ENCODE measurements at regions not wholly inside any gene's neighbourhood (a gene's known extent, or its start where the extent isn't known, plus 50 kb on each side); places are given as distances from the start of the nearest gene placed in this dataset.

DNA sequence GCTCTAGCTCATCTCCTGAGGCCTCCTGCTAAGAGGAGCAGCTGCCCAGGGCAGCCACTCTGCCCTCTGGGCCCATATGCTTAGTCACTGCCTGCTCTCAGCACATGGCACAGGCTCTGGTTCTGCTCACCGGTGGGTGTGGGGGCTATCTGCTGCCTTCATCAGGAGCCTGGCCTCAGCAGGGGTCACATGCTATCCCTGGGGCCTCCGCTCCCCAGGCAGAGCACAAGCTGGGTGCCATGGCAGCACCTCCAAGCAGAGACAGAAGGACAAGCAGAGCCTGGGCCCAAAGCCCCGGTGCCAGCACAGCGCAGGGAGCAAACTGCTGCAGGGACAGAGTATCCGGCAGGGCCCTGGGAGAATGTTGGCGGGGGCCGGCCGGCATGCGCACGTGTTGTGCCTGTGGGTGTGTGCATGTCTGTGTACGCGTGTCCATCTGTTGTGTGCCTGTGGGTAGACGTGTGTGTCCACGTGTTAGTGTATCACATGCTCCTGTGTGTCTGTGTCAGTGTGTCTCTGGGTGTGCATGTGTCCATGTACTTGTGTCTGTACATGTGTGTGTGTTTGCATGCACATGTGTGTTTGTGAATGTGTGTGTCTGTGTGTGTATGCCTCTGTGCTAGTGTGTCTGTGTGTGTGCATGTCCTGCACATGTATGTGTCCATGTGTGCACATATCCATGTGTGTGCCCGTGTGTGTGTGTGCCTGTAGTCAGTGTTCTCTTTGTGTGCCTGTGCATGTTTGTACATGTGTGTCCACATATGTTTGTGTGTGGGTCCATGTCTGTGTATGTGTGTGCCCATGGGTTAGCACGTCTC lies 326.9 kb downstream of the TMEM121 start (continued):
- TF ChIP-seq KDM4A (IDR thresholded peaks at IDR 0.05; ENCODE audit: low read depth, low read length, severe bottlenecking) (no peak), KDM1A (IDR thresholded peaks at IDR 0.05; ENCODE audit: borderline replicate concordance, low read length) (no peak), RAD21 (IDR thresholded peaks at IDR 0.05 in 1 of 2, conservative IDR thresholded peaks at IDR 0.05 in 1 of 2; ENCODE audit: low read depth in 2 of 2, low read length in 2 of 2) (no peak), FOSL1 (IDR thresholded peaks at IDR 0.05; ENCODE audit: insufficient read depth, low read depth, low read length) (no peak), CREB1 (IDR thresholded peaks at IDR 0.05) (no peak)

All from H1 (cell line).